Gastrocnemius medialis (tissue), 4 donors: ENCODE measurements at regions not wholly inside any gene's neighbourhood (a gene's known extent, or its start where the extent isn't known, plus 50 kb on each side); places are given as distances from the start of the nearest gene placed in this dataset.

Source experiments
- ATAC-seq, 2 donors: fragments of 150-250 bp; one replicate each; pipeline ENCODE4 v1.9.1; 2016
- DNase-seq, 2 donors: peaks; one replicate each; pipeline ENCODE4 v3.0.0-alpha.2; 2019
- H3K27ac ChIP-seq, 4 donors: fragments of 200-600 bp; sonication (generic); 1 replicate in 1 of 4; 2 replicates in 3 of 4; pipeline ENCODE4 v1.5.1; 2016 to 2018; ENCODE audit warnings: mild to moderate bottlenecking in 2 of 4, moderate library complexity in 1 of 4
- H3K27me3 ChIP-seq, 3 donors: fragments of 200-600 bp; sonication (generic) in 2 of 3; 1 replicate in 1 of 3; 2 replicates in 2 of 3; pipeline versions ENCODE4 v1.5.1 to v1.6.0; 2016 to 2019; ENCODE audit warnings: mild to moderate bottlenecking in 1 of 3, moderate library complexity in 1 of 3
- H3K36me3 ChIP-seq, 2 donors: fragments of 200-600 bp; sonication (generic) in 1 of 2; one replicate each; pipeline ENCODE4 v1.5.1; 2017 to 2018
- H3K4me1 ChIP-seq, 2 donors: fragments of 200-600 bp; sonication (generic) in 1 of 2; one replicate each; pipeline ENCODE4 v1.5.1; 2016 to 2017; ENCODE audit warnings: mild to moderate bottlenecking in 2 of 2
- H3K4me3 ChIP-seq, 4 donors: fragments of 200-600 bp; sonication (generic) in 3 of 4; 1 replicate in 1 of 4; 2 replicates in 3 of 4; pipeline ENCODE4 v1.5.1; 2016 to 2019; ENCODE audit warnings: mild to moderate bottlenecking in 2 of 4
- H3K9me3 ChIP-seq, 3 donors: fragments of 200-600 bp; sonication (generic) in 2 of 3; 1 replicate in 1 of 3; 2 replicates in 2 of 3; pipeline ENCODE4 v1.5.1; 2016 to 2019
- CTCF ChIP-seq, 5 experiments: fragments of 450-650 bp in 3 of 5; fragments of 200-600 bp in 2 of 5; sonication (generic) in 2 of 5; IDR thresholded peaks in 4 of 5; conservative IDR thresholded peaks in 1 of 5; 1 replicate in 4 of 5; 2 replicates in 1 of 5; pipeline ENCODE4 v1.5.1; 2016 to 2019; ENCODE audit warnings: antibody characterized with exemption in 5 of 5, mild to moderate bottlenecking in 3 of 5, moderate library complexity in 3 of 5
- POLR2A ChIP-seq, 2 donors: fragments of 450-650 bp; IDR thresholded peaks; one replicate each; pipeline ENCODE4 v1.6.1; 2017; ENCODE audit warnings: antibody characterized with exemption in 2 of 2, mild to moderate bottlenecking in 2 of 2, moderate library complexity in 2 of 2
- in situ Hi-C, 4 donors: fragments of 200-750 bp; cut with MboI; loops; one replicate each; pipeline versions ENCODE4 v1.15.0 to v1.8.0; 2017; ENCODE audit warnings: low sequenced_read_pairs in 4 of 4
- intact Hi-C: fragments of 100-400 bp; cut with DNase I; formaldehyde crosslinking; loops from one replicate; pipeline ENCODE4 v1.15.1; 2023; ENCODE audit warnings: low total_unique reads

- no peaks in the 10 kb centered on the region for H3K36me3 ChIP-seq
- in situ Hi-C loops (no loop called here), intact Hi-C loops (no loop called here)
- H3K9me3 ChIP-seq: peaks cover 0 to 8% (median 2%) of the 10 kb centered on the region in 3 donors
- no peak overlapping the region for H3K27ac ChIP-seq
- no peak for TF ChIP-seq CTCF (IDR thresholded peaks at IDR 0.05 in 4 of 5, conservative IDR thresholded peaks at IDR 0.05 in 1 of 5)
- no peak for TF ChIP-seq POLR2A (IDR thresholded peaks at IDR 0.05)
- DNase-seq: no peak
- no peaks in the 10 kb centered on the region for H3K27me3 ChIP-seq
- ATAC-seq: no peak
- no peak overlapping the region for H3K4me3 ChIP-seq
- H3K4me1 ChIP-seq: no peaks in the 10 kb centered on the region
Observed at GRCh38 chr11:122538060-122538459, 117.5 kb upstream of the UBASH3B start.

GRCh38 chr11:122524898-122525297, 130.6 kb upstream of the UBASH3B start:
- no peak overlapping the region for H3K27ac ChIP-seq
- H3K36me3 ChIP-seq: no peaks in the 10 kb centered on the region
- TF ChIP-seq POLR2A (IDR thresholded peaks at IDR 0.05) (no peak), CTCF (IDR thresholded peaks at IDR 0.05 in 4 of 5, conservative IDR thresholded peaks at IDR 0.05 in 1 of 5) (no peak)
- DNase-seq (no peak), ATAC-seq (no peak)
- no peaks in the 10 kb centered on the region for H3K9me3 ChIP-seq
- no peak overlapping the region for H3K4me3 ChIP-seq
- no peaks in the 10 kb centered on the region for H3K27me3 ChIP-seq
- intact Hi-C loops: no loop called here
- H3K4me1 ChIP-seq: no peaks in the 10 kb centered on the region
- in situ Hi-C loops: loop anchor here in 2 of 4 donors (25.0 kb wide), 2 partner anchors 513 to 1213 kb away; no protein-coding TSS in a partner anchor

GRCh38 chr11:122523846-122524805, 131.4 kb upstream of the UBASH3B start:
- in situ Hi-C loops: loop anchor here in 2 of 4 donors (25.0 kb wide), 2 partner anchors 512 to 1212 kb away; no protein-coding TSS in a partner anchor
- TF ChIP-seq CTCF (IDR thresholded peaks at IDR 0.05 in 4 of 5, conservative IDR thresholded peaks at IDR 0.05 in 1 of 5) (no peak), POLR2A (IDR thresholded peaks at IDR 0.05) (no peak)
- no peak overlapping the region for H3K4me3 ChIP-seq
- no peak for ATAC-seq
- H3K27ac ChIP-seq: no peak overlapping the region
- no peaks in the 10 kb centered on the region for H3K27me3 ChIP-seq
- no peak for DNase-seq
- no peaks in the 10 kb centered on the region for H3K36me3 ChIP-seq
- no peaks in the 10 kb centered on the region for H3K4me1 ChIP-seq
- H3K9me3 ChIP-seq: no peaks in the 10 kb centered on the region
- intact Hi-C loops: no loop called here

- H3K4me1 ChIP-seq: no peaks in the 10 kb centered on the region
- DNase-seq (no peak), ATAC-seq (no peak)
- TF ChIP-seq POLR2A (IDR thresholded peaks at IDR 0.05): no peak
- H3K27me3 ChIP-seq: no peaks in the 10 kb centered on the region
- H3K36me3 ChIP-seq: no peaks in the 10 kb centered on the region
- no peak overlapping the region for H3K27ac ChIP-seq
- intact Hi-C loops (no loop called here), in situ Hi-C loops (loop anchor here in 2 of 4 donors (25.0 kb wide), 2 partner anchors 509 to 1209 kb away; no protein-coding TSS in a partner anchor)
- H3K4me3 ChIP-seq: no peak overlapping the region
- no peaks in the 10 kb centered on the region for H3K9me3 ChIP-seq
Observed at GRCh38 chr11:122521626-122522025, 133.9 kb upstream of the UBASH3B start.
